ENCODE measurements at regions not wholly inside any gene's neighbourhood (a gene's known extent, or its start where the extent isn't known, plus 50 kb on each side); places are given as distances from the start of the nearest gene placed in this dataset.

DNA sequence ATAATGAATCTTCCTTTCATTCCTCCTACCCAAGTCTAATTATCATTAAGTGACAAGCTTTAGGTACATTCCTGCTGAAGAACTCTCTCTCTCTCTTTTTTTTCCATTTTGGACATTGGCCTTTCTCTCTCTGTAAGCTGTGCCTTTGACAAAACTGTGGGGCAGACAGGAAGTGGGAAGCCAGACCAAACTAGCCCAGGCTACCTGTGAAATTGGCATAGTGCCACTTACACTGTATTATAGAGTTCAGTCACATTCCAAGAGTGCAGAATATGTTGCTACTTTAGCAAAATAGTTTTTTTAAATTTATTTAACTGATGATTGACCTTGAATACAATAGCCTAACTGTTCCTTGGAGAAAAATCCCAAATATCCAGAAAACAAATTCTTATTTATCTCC lies 381.5 kb upstream of the ETAA1 start:
- Histone ChIP-seq H4K20me1 (ENCODE audit: insufficient read depth, low read length) (no peaks in the 10 kb centered on the region), H3K9me2 (replicated peaks; ENCODE audit: insufficient read depth, low read length) (no peaks in the 10 kb centered on the region)

GRCh38 chr2:67018301-67018700 lies 378.8 kb upstream of the ETAA1 start:
- Histone ChIP-seq H3K27me3 (replicated peaks; ENCODE audit: insufficient read depth, low read length) (no peaks in the 10 kb centered on the region), H3K9me3 (replicated peaks; ENCODE audit: insufficient read depth, low read length) (no peaks in the 10 kb centered on the region), H3K9ac (ENCODE audit: low read length) (no peak overlapping the region), H3K4me3 (ENCODE audit: low read length) (no peak overlapping the region), H3K4me1 (ENCODE audit: low read length) (no peaks in the 10 kb centered on the region), H4K20me1 (ENCODE audit: insufficient read depth, low read length) (no peaks in the 10 kb centered on the region), H3K79me2 (ENCODE audit: low read length) (no peaks in the 10 kb centered on the region), H3K9me2 (replicated peaks; ENCODE audit: insufficient read depth, low read length) (no peaks in the 10 kb centered on the region), H2AFZ (ENCODE audit: low read length) (no peak overlapping the region), H3K4me2 (ENCODE audit: low read depth, low read length) (no peak overlapping the region), H3K36me3 (replicated peaks; ENCODE audit: insufficient read depth, low read length) (no peaks in the 10 kb centered on the region), H3F3A (ENCODE audit: insufficient read depth, low read length) (no peaks in the 10 kb centered on the region), H3K27ac (ENCODE audit: low read length) (no peak overlapping the region)
- DNase-seq = no peak
- TF ChIP-seq, protein P1, sequence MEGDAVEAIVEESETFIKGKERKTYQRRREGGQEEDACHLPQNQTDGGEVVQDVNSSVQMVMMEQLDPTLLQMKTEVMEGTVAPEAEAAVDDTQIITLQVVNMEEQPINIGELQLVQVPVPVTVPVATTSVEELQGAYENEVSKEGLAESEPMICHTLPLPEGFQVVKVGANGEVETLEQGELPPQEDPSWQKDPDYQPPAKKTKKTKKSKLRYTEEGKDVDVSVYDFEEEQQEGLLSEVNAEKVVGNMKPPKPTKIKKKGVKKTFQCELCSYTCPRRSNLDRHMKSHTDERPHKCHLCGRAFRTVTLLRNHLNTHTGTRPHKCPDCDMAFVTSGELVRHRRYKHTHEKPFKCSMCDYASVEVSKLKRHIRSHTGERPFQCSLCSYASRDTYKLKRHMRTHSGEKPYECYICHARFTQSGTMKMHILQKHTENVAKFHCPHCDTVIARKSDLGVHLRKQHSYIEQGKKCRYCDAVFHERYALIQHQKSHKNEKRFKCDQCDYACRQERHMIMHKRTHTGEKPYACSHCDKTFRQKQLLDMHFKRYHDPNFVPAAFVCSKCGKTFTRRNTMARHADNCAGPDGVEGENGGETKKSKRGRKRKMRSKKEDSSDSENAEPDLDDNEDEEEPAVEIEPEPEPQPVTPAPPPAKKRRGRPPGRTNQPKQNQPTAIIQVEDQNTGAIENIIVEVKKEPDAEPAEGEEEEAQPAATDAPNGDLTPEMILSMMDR (IDR thresholded peaks at IDR 0.05; ENCODE audit: low read length) = no peak
- no peak for TF ChIP-seq EZH2phosphoT487 (IDR thresholded peaks at IDR 0.05; ENCODE audit: low read length)
- no peak for TF ChIP-seq EZH2 (optimal IDR thresholded peaks at IDR 0.05; ENCODE audit: low read depth, low read length)

More for the DNA sequence above, 381.5 kb upstream of the ETAA1 start:
- Histone ChIP-seq H3K4me2 (ENCODE audit: low read depth, low read length) (no peak overlapping the region), H3K27me3 (replicated peaks; ENCODE audit: insufficient read depth, low read length) (no peaks in the 10 kb centered on the region), H3K27ac (ENCODE audit: low read length) (no peak overlapping the region), H3K9me3 (replicated peaks; ENCODE audit: insufficient read depth, low read length) (no peaks in the 10 kb centered on the region), H3K36me3 (replicated peaks; ENCODE audit: insufficient read depth, low read length) (no peaks in the 10 kb centered on the region), H3F3A (ENCODE audit: insufficient read depth, low read length) (no peaks in the 10 kb centered on the region), H2AFZ (ENCODE audit: low read length) (no peak overlapping the region), H3K4me3 (ENCODE audit: low read length) (no peak overlapping the region), H3K4me1 (ENCODE audit: low read length) (no peaks in the 10 kb centered on the region), H3K79me2 (ENCODE audit: low read length) (no peaks in the 10 kb centered on the region), H3K9ac (ENCODE audit: low read length) (no peak overlapping the region)
- TF ChIP-seq EZH2phosphoT487 (IDR thresholded peaks at IDR 0.05; ENCODE audit: low read length) (no peak), EZH2 (optimal IDR thresholded peaks at IDR 0.05; ENCODE audit: low read depth, low read length) (no peak)
- TF ChIP-seq, protein P1 (IDR thresholded peaks at IDR 0.05; ENCODE audit: low read length) = no peak
- no peak for DNase-seq

DNA sequence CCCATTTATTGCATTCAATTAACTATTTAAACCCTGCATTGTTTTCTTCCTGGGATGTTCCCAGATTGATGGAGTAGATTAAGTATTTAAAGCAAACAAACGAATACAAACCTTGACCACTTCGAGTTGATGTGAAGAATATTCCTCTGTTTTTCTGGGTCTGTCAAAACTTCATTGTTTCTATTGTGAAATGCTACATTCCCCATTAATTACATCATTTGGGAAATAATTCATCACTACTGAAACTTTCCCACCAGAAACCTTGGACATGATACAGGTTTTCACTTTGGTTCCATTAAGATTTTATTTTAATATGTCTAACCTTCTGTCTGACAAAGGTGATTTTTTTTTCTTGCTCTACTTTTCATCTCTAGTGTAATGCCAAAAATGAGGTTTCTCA lies 365.1 kb upstream of the ETAA1 start:
- H3K36me3 ChIP-seq (replicated peaks; ENCODE audit: insufficient read depth, low read length) = no peaks in the 10 kb centered on the region
- no peak overlapping the region for H3K27ac ChIP-seq (ENCODE audit: low read length)
- H3K9ac ChIP-seq (ENCODE audit: low read length) = no peak overlapping the region
- no peaks in the 10 kb centered on the region for H3K79me2 ChIP-seq (ENCODE audit: low read length)
- no peak overlapping the region for H3K4me3 ChIP-seq (ENCODE audit: low read length)
- H4K20me1 ChIP-seq (ENCODE audit: insufficient read depth, low read length) = no peaks in the 10 kb centered on the region
- 0 out of 2 replicates have a peak, but pooled peaks cover 4% of the 10 kb centered on the region for H3K9me2 ChIP-seq (replicated peaks; ENCODE audit: insufficient read depth, low read length)
- H3K4me2 ChIP-seq (ENCODE audit: low read depth, low read length) = no peak overlapping the region
- no peaks in the 10 kb centered on the region for H3K4me1 ChIP-seq (ENCODE audit: low read length)
- H3K9me3 ChIP-seq (replicated peaks; ENCODE audit: insufficient read depth, low read length) = no peaks in the 10 kb centered on the region
- no peak overlapping the region for H2AFZ ChIP-seq (ENCODE audit: low read length)
- H3F3A ChIP-seq (ENCODE audit: insufficient read depth, low read length) = no peaks in the 10 kb centered on the region
- TF ChIP-seq, protein P1 (IDR thresholded peaks at IDR 0.05; ENCODE audit: low read length) = no peak
- TF ChIP-seq EZH2phosphoT487 (IDR thresholded peaks at IDR 0.05; ENCODE audit: low read length) = no peak
- no peak for TF ChIP-seq EZH2 (optimal IDR thresholded peaks at IDR 0.05; ENCODE audit: low read depth, low read length)
- no peaks in the 10 kb centered on the region for H3K27me3 ChIP-seq (replicated peaks; ENCODE audit: insufficient read depth, low read length)
- DNase-seq = no peak

Measured in MM.1S (cell line).